H1 (cell line): ENCODE measurements at regions not wholly inside any gene's neighbourhood (a gene's known extent, or its start where the extent isn't known, plus 50 kb on each side); places are given as distances from the start of the nearest gene placed in this dataset.

Source experiments
- CTCF ChIA-PET: fragments of 300-600 bp; sonication (Branson Sonifier 250); formaldehyde crosslinking; loops from one replicate; lab custom pipeline; 2021; ENCODE audit not compliant: partially characterized antibody; lab: Charles Lee
- POLR2A ChIA-PET: fragments of 300-600 bp; sonication (Branson Sonifier 250); formaldehyde crosslinking; loops from one replicate; lab custom pipeline; 2021; ENCODE audit warnings: inconsistent platforms; ENCODE audit not compliant: partially characterized antibody; lab: Charles Lee
- DNase-seq, 2 experiments: peaks; one replicate each; pipeline versions ENCODE4 v3.0.0 to v3.0.0-alpha.2; 2010 to 2022; ENCODE audit warnings: low spot score in 2 of 2, low read depth in 1 of 2, mixed read lengths in 1 of 2
- FAIRE-seq: peaks from 2 replicates; lab custom pipeline; 2011; peaks lifted over from hg19 to GRCh38; lab: Jason Lieb, UNC
- H2AFZ ChIP-seq: 2 replicates; pipeline ENCODE4 v1.8.1; 2012; ENCODE audit warnings: low read length, inconsistent platforms
- H2AK5ac ChIP-seq: 2 replicates; pipeline ENCODE4 v1.6.1; 2013; ENCODE audit warnings: low read depth, low read length
- H2BK120ac ChIP-seq: replicated peaks from 2 replicates; pipeline ENCODE3; 2013; ENCODE audit warnings: low read depth, low read length, inconsistent platforms
- H2BK12ac ChIP-seq: 2 replicates; pipeline ENCODE4 v1.6.1; 2013; ENCODE audit warnings: low read depth, low read length
- H2BK15ac ChIP-seq: 2 replicates; pipeline ENCODE4 v1.6.1; 2013; ENCODE audit warnings: low read length
- H2BK20ac ChIP-seq: 2 replicates; pipeline ENCODE4 v1.6.1; 2013; ENCODE audit warnings: low read length
- H2BK5ac ChIP-seq: 2 replicates; pipeline ENCODE4 v1.6.1; 2013; ENCODE audit warnings: low read depth, low read length
- H3K14ac ChIP-seq: 2 replicates; pipeline ENCODE4 v1.6.1; 2013; ENCODE audit warnings: inconsistent platforms; ENCODE audit not compliant: insufficient read length
- H3K18ac ChIP-seq: 2 replicates; pipeline ENCODE4 v1.6.1; 2013; ENCODE audit warnings: low read length; ENCODE audit errors: extremely low read depth
- H3K23ac ChIP-seq: 2 replicates; pipeline ENCODE4 v1.6.1; 2013; ENCODE audit warnings: inconsistent platforms; ENCODE audit not compliant: insufficient read length
- H3K23me2 ChIP-seq: 2 replicates; pipeline ENCODE4 v1.6.1; 2013; ENCODE audit warnings: low read depth, low read length
- H3K27ac ChIP-seq: 2 replicates; pipeline ENCODE4 v1.6.1; 2011; ENCODE audit warnings: low read depth, low read length, inconsistent platforms
- H3K27me3 ChIP-seq, 4 experiments: replicated peaks in 1 of 4; 1 replicate in 1 of 4; 2 replicates in 3 of 4; pipeline versions ENCODE4 v1.6.1 to v1.8.1; 2011 to 2013; ENCODE audit warnings: low read length in 3 of 4, mild to moderate bottlenecking in 3 of 4, inconsistent platforms in 2 of 4, mixed read lengths in 2 of 4, moderate library complexity in 1 of 4; ENCODE audit not compliant: control insufficient read depth in 3 of 4, insufficient read depth in 3 of 4; ENCODE audit errors: extremely low read depth in 1 of 4
- H3K36me3 ChIP-seq, 4 experiments: 2 replicates each; pipeline versions ENCODE4 v1.6.1 to v1.8.1; 2011 to 2013; ENCODE audit warnings: mild to moderate bottlenecking in 4 of 4, low read length in 3 of 4, moderate library complexity in 2 of 4, control low read depth in 1 of 4, inconsistent platforms in 1 of 4; ENCODE audit not compliant: insufficient read depth in 4 of 4, control insufficient read depth in 2 of 4
- H3K4ac ChIP-seq: replicated peaks from 2 replicates; pipeline ENCODE3; 2013; ENCODE audit warnings: low read length, low read depth, mixed read lengths, inconsistent platforms; ENCODE audit not compliant: insufficient read length
- H3K4me1 ChIP-seq, 4 experiments: replicated peaks in 1 of 4; 1 replicate in 1 of 4; 2 replicates in 3 of 4; pipeline versions ENCODE4 v1.6.1 to v1.8.1; 2011 to 2013; ENCODE audit warnings: low read length in 3 of 4, inconsistent platforms in 2 of 4, mixed read lengths in 1 of 4; ENCODE audit not compliant: insufficient read depth in 4 of 4, control insufficient read depth in 3 of 4
- H3K4me2 ChIP-seq, 2 experiments: 2 replicates each; pipeline versions ENCODE4 v1.6.1 to v1.8.1; 2011 to 2013; ENCODE audit warnings: low read depth in 2 of 2, low read length in 2 of 2, control low read depth in 1 of 2, inconsistent platforms in 1 of 2, mild to moderate bottlenecking in 1 of 2; ENCODE audit not compliant: insufficient read depth in 1 of 2
- H3K4me3 ChIP-seq, 4 experiments: fragments of 200-600, 300-600 bp in 1 of 4; sonication (generic), shearing (Covaris generic), sonication (Bioruptor Twin) in 1 of 4; 2 replicates each; pipeline versions ENCODE4 v1.5.1 to v1.8.1; 2011 to 2016; ENCODE audit warnings: low read length in 4 of 4, low read depth in 3 of 4, control low read depth in 2 of 4, inconsistent platforms in 2 of 4, mild to moderate bottlenecking in 2 of 4, mixed read lengths in 1 of 4, moderate library complexity in 1 of 4; ENCODE audit not compliant: insufficient read depth in 2 of 4; ENCODE audit errors: extremely low read depth in 1 of 4
- H3K56ac ChIP-seq: replicated peaks from 2 replicates; pipeline ENCODE3; 2013; ENCODE audit warnings: low read depth, mild to moderate bottlenecking, mixed read lengths, low read length, inconsistent platforms; ENCODE audit not compliant: insufficient read length
- H3K79me1 ChIP-seq: 2 replicates; pipeline ENCODE4 v1.6.1; 2013; ENCODE audit warnings: low read depth, low read length, control low read depth
- H3K79me2 ChIP-seq, 2 experiments: 2 replicates each; pipeline versions ENCODE4 v1.6.1 to v1.8.1; 2012 to 2013; ENCODE audit warnings: low read length in 2 of 2, mild to moderate bottlenecking in 2 of 2, inconsistent platforms in 1 of 2; ENCODE audit not compliant: insufficient read depth in 2 of 2, control insufficient read depth in 1 of 2
- H3K9ac ChIP-seq, 4 experiments: replicated peaks in 1 of 4; 1 replicate in 1 of 4; 2 replicates in 3 of 4; pipeline versions ENCODE4 v1.6.1 to v1.8.1; 2011 to 2013; ENCODE audit warnings: low read depth in 3 of 4, low read length in 3 of 4, control low read depth in 2 of 4, mild to moderate bottlenecking in 2 of 4, moderate library complexity in 2 of 4, inconsistent platforms in 1 of 4; ENCODE audit errors: extremely low read depth in 1 of 4
- H3K9me3 ChIP-seq, 2 experiments: 2 replicates each; pipeline versions ENCODE4 v1.6.1 to v1.8.1; 2012 to 2013; ENCODE audit warnings: mild to moderate bottlenecking in 2 of 2, moderate library complexity in 2 of 2, control low read depth in 1 of 2, inconsistent platforms in 1 of 2, low read depth in 1 of 2, low read length in 1 of 2, mixed read lengths in 1 of 2; ENCODE audit not compliant: insufficient read depth in 2 of 2
- H4K20me1 ChIP-seq, 2 experiments: replicated peaks in 1 of 2; 2 replicates each; pipeline versions ENCODE3 to v1.8.1; 2011 to 2013; ENCODE audit warnings: inconsistent platforms in 2 of 2, low read length in 2 of 2, mild to moderate bottlenecking in 1 of 2; ENCODE audit not compliant: insufficient read depth in 2 of 2, control insufficient read depth in 1 of 2
- H4K5ac ChIP-seq: 2 replicates; pipeline ENCODE4 v1.6.1; 2013; ENCODE audit warnings: low read length, low read depth, mixed read lengths, inconsistent platforms; ENCODE audit not compliant: insufficient read length
- H4K8ac ChIP-seq: 2 replicates; pipeline ENCODE4 v1.8.0; 2013; ENCODE audit warnings: mild to moderate bottlenecking, moderate library complexity, low read length, inconsistent platforms; ENCODE audit not compliant: insufficient read depth; ENCODE audit errors: extremely low read depth
- H4K91ac ChIP-seq: replicated peaks from 2 replicates; pipeline ENCODE3; 2013; ENCODE audit warnings: low read length, mixed read lengths, inconsistent platforms; ENCODE audit not compliant: insufficient read length
- CREB1 ChIP-seq: IDR thresholded peaks from 2 replicates; pipeline ENCODE4 v1.6.1; 2012; ENCODE audit warnings: inconsistent platforms
- EP300 ChIP-seq, 2 experiments: IDR thresholded peaks; 1 replicate in 1 of 2; 2 replicates in 1 of 2; pipeline ENCODE4 v1.6.1; 2011 to 2012; ENCODE audit warnings: low read depth in 2 of 2, low read length in 2 of 2, mild to moderate bottlenecking in 2 of 2, borderline replicate concordance in 1 of 2, inconsistent platforms in 1 of 2, moderate library complexity in 1 of 2
- KDM5A ChIP-seq: fragments of 200-600 bp; IDR thresholded peaks from 2 replicates; pipeline ENCODE4 v1.7.1; 2012; ENCODE audit warnings: mild to moderate bottlenecking, low read length, inconsistent platforms, mixed read lengths
- NRF1 ChIP-seq: IDR thresholded peaks from 2 replicates; pipeline ENCODE4 v1.6.1; 2011; ENCODE audit warnings: mild to moderate bottlenecking, low read depth, low read length, improper control_type of control experiment
- SIRT6 ChIP-seq: IDR thresholded peaks from one replicate; pipeline ENCODE4 v1.7.1; 2012; ENCODE audit warnings: low read length, inconsistent platforms
- SIX5 ChIP-seq: IDR thresholded peaks from 2 replicates; pipeline ENCODE4 v1.6.1; 2011; ENCODE audit warnings: mild to moderate bottlenecking, low read depth, low read length
- TCF12 ChIP-seq: IDR thresholded peaks from 2 replicates; pipeline ENCODE4 v1.6.1; 2011; ENCODE audit warnings: low read depth, mild to moderate bottlenecking, low read length
- TEAD4 ChIP-seq: IDR thresholded peaks from 2 replicates; pipeline ENCODE4 v1.6.1; 2012; ENCODE audit warnings: low read depth, low read length, inconsistent platforms, mixed read lengths
- WGBS, 2 experiments: shearing (Covaris generic) in 1 of 2; methylation state at CpG; one replicate each; pipeline versions ENCODE4 v1.1.6 to v1.1.7; 2013 to 2015; ENCODE audit warnings: low lambda C conversion rate in 2 of 2, mixed read lengths in 2 of 2, inconsistent platforms in 1 of 2, low coverage in 1 of 2, missing lambda C conversion rate in 1 of 2; ENCODE audit not compliant: insufficient replicate concordance in 2 of 2, insufficient coverage in 1 of 2, insufficient read length in 1 of 2; ENCODE audit errors: extremely low coverage in 1 of 2, missing lambda C conversion rate in 1 of 2; 5-methylcytosine and 5-hydroxymethylcytosine counted together

DNA sequence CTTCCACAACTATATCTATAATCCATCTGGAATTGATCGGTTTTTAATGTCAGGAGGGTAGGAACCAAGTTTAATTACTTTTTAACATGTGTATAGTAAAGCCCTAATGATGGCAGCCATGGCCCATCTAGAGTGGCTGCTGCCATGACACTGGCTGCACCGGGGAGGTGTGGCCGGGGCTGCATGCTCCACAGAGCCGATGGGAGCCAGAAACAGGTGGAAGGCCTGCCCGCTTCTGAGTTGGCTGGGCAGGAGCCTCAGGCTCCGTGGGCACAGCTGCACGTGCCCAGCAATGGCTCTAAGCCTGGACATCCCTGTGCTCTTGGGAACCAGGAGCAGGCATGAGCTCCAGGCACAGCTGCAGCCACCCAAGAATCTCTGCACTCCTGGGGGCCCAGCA is 73.0 kb downstream of the GBP6 start:
- H3K4me2 ChIP-seq, result no peak overlapping the region
- H3K9ac ChIP-seq, result no peak overlapping the region
- H3K4me1 ChIP-seq, result no peaks in the 10 kb centered on the region
- no peak overlapping the region for H3K4me3 ChIP-seq
- H3K18ac ChIP-seq, result no peak overlapping the region
- no peak overlapping the region for H2BK15ac ChIP-seq
- H2BK12ac ChIP-seq, result no peak overlapping the region
- no peak for FAIRE-seq
- H2AK5ac ChIP-seq, result no peak overlapping the region
- H4K91ac ChIP-seq, result no peak overlapping the region
- H2BK120ac ChIP-seq, result no peak overlapping the region
- no peaks in the 10 kb centered on the region for H4K20me1 ChIP-seq
- CTCF ChIA-PET, result no interaction called here
- POLR2A ChIA-PET, result no interaction called here
- H4K5ac ChIP-seq, result no peak overlapping the region
- H3K56ac ChIP-seq, result no peak overlapping the region
- H3K9me3 ChIP-seq, result peaks cover 5 to 6% of the 10 kb centered on the region in 2 experiments
- no peaks in the 10 kb centered on the region for H3K23me2 ChIP-seq
- H2AFZ ChIP-seq, result no peak overlapping the region
- H3K27me3 ChIP-seq, result no peaks in the 10 kb centered on the region
- no peaks in the 10 kb centered on the region for H3K79me1 ChIP-seq
- H3K14ac ChIP-seq, result no peak overlapping the region
- WGBS, 2 experiments, result 94% methylated on average over 7 of the region's 7 CpGs; no CpG with 5 or more reads in 1 of the 2 experiments
- H2BK20ac ChIP-seq, result no peak overlapping the region
- no peak for DNase-seq
- no peaks in the 10 kb centered on the region for H3K79me2 ChIP-seq
- H3K23ac ChIP-seq, result no peak overlapping the region
- no peak overlapping the region for H3K27ac ChIP-seq
- no peaks in the 10 kb centered on the region for H3K36me3 ChIP-seq
- no peak overlapping the region for H3K4ac ChIP-seq
- H4K8ac ChIP-seq, result no peak overlapping the region
- no peak overlapping the region for H2BK5ac ChIP-seq
- TF ChIP-seq TEAD4, result no peak
- TF ChIP-seq SIX5, result no peak
- TF ChIP-seq TCF12, result no peak
- no peak for TF ChIP-seq EP300 (IDR thresholded peaks at IDR 0.05; ENCODE audit: borderline replicate concordance in 1 of 2, low read depth in 2 of 2, low read length in 2 of 2)
- TF ChIP-seq CREB1, result no peak
- no peak for TF ChIP-seq NRF1
- no peak for TF ChIP-seq SIRT6
- no peak for TF ChIP-seq KDM5A
